ENCODE measurements at regions not wholly inside any gene's neighbourhood (a gene's known extent, or its start where the extent isn't known, plus 50 kb on each side); places are given as distances from the start of the nearest gene placed in this dataset.

DNA sequence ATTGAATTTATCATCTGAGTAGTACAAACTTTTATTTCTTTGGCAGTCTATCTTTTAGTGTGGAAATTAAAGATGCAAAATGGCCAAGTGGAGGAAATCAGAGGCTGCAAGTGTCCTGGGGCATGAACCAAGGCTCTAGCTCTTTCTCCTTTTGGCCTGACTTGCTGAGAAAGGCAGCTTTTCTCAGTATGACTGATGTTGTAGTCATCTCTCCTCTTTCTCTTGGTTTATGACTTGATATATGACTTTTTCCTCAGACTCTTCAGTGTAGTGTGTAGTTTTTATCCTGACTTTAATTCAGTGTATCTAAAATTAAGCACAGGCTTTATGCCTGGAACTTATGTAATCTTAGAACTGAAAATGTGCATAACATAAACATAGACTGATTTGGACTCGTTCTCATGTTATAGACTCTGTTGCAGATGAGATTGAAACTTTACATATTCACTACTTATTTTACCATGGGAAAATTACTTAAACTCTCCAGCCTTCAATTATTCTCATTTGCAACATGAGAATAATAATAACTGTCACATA is 65.7 kb downstream of the SLITRK5 start:
- no peak overlapping the region for H3K27ac ChIP-seq (ENCODE audit: low read depth, low read length)
- ChIA-PET POLR2A (no interaction called here), CTCF (no interaction called here)
- no peaks in the 10 kb centered on the region for H3K9me3 ChIP-seq (ENCODE audit: control insufficient read depth, insufficient read depth, low read length)
- H3K4me3 ChIP-seq (ENCODE audit: low read depth, low read length), result no peak overlapping the region
- no peaks in the 10 kb centered on the region for H3K27me3 ChIP-seq (ENCODE audit: control insufficient read depth, insufficient read depth, low read length)
- DNase-seq (ENCODE audit: low read depth, low spot score), result no peak
- TF ChIP-seq, protein P1, sequence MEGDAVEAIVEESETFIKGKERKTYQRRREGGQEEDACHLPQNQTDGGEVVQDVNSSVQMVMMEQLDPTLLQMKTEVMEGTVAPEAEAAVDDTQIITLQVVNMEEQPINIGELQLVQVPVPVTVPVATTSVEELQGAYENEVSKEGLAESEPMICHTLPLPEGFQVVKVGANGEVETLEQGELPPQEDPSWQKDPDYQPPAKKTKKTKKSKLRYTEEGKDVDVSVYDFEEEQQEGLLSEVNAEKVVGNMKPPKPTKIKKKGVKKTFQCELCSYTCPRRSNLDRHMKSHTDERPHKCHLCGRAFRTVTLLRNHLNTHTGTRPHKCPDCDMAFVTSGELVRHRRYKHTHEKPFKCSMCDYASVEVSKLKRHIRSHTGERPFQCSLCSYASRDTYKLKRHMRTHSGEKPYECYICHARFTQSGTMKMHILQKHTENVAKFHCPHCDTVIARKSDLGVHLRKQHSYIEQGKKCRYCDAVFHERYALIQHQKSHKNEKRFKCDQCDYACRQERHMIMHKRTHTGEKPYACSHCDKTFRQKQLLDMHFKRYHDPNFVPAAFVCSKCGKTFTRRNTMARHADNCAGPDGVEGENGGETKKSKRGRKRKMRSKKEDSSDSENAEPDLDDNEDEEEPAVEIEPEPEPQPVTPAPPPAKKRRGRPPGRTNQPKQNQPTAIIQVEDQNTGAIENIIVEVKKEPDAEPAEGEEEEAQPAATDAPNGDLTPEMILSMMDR (IDR thresholded peaks at IDR 0.05; ENCODE audit: low read depth, low read length), result no peak

- H3K9me3 ChIP-seq (ENCODE audit: control insufficient read depth, insufficient read depth, low read length), result no peaks in the 10 kb centered on the region
- no peak overlapping the region for H3K4me3 ChIP-seq (ENCODE audit: low read depth, low read length)
- TF ChIP-seq, protein P1 (IDR thresholded peaks at IDR 0.05; ENCODE audit: low read depth, low read length), result no peak
- POLR2A ChIA-PET, result no interaction called here
- no peak overlapping the region for H3K27ac ChIP-seq (ENCODE audit: low read depth, low read length)
- DNase-seq (ENCODE audit: low read depth, low spot score), result no peak
- CTCF ChIA-PET, result no interaction called here
- no peaks in the 10 kb centered on the region for H3K27me3 ChIP-seq (ENCODE audit: control insufficient read depth, insufficient read depth, low read length)
Observed at GRCh38 chr13:87754097-87754496, 82.9 kb downstream of the SLITRK5 start.

- CTCF ChIA-PET, result no interaction called here
- Histone ChIP-seq H3K4me3 (ENCODE audit: low read depth, low read length) (no peak overlapping the region), H3K27me3 (ENCODE audit: control insufficient read depth, insufficient read depth, low read length) (no peaks in the 10 kb centered on the region), H3K27ac (ENCODE audit: low read depth, low read length) (no peak overlapping the region), H3K9me3 (ENCODE audit: control insufficient read depth, insufficient read depth, low read length) (no peaks in the 10 kb centered on the region)
- POLR2A ChIA-PET, result no interaction called here
- no peak for DNase-seq (ENCODE audit: low read depth, low spot score)
- TF ChIP-seq, protein P1 (IDR thresholded peaks at IDR 0.05; ENCODE audit: low read depth, low read length), result no peak
Observed at GRCh38 chr13:87769445-87769844, 98.3 kb downstream of the SLITRK5 start.

DNA sequence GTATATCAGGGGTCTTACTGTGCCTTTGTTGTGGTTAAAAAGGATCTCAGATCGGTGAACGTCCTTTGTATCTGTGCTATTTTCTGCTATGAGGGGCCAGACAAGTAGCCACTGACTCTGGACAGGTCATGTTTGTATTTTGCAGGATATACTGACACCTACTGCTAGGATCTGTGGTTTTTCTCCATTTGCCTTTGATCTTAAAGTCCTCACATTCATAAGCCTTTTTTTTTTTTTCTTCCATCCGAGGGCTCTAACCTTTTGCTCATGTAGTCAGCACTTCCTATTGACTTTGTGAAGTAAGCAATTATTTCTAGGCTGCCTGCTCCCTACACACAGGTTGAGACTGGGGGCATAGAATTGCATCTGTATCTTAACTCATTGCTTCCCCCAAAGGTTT is 106.2 kb downstream of the SLITRK5 start:
- Histone ChIP-seq H3K27ac (ENCODE audit: low read depth, low read length) (no peak overlapping the region), H3K9me3 (ENCODE audit: control insufficient read depth, insufficient read depth, low read length) (no peaks in the 10 kb centered on the region), H3K4me3 (ENCODE audit: low read depth, low read length) (no peak overlapping the region), H3K27me3 (ENCODE audit: control insufficient read depth, insufficient read depth, low read length) (no peaks in the 10 kb centered on the region)
- TF ChIP-seq, protein P1 (IDR thresholded peaks at IDR 0.05; ENCODE audit: low read depth, low read length), result no peak
- CTCF ChIA-PET, result no interaction called here
- POLR2A ChIA-PET, result no interaction called here
- DNase-seq (ENCODE audit: low read depth, low spot score), result no peak

GRCh38 chr13:87778128-87778527 is 107.0 kb downstream of the SLITRK5 start:
- Histone ChIP-seq H3K27me3 (ENCODE audit: control insufficient read depth, insufficient read depth, low read length) (no peaks in the 10 kb centered on the region), H3K27ac (ENCODE audit: low read depth, low read length) (no peak overlapping the region), H3K9me3 (ENCODE audit: control insufficient read depth, insufficient read depth, low read length) (no peaks in the 10 kb centered on the region), H3K4me3 (ENCODE audit: low read depth, low read length) (no peak overlapping the region)
- POLR2A ChIA-PET, result no interaction called here
- no peak for DNase-seq (ENCODE audit: low read depth, low spot score)
- TF ChIP-seq, protein P1 (IDR thresholded peaks at IDR 0.05; ENCODE audit: low read depth, low read length), result no peak
- CTCF ChIA-PET, result no interaction called here

Data from AG04450 (cell line).